GM10248 (cell line): ENCODE measurements at regions not wholly inside any gene's neighbourhood (a gene's known extent, or its start where the extent isn't known, plus 50 kb on each side); places are given as distances from the start of the nearest gene placed in this dataset.
A peak's percentile ranks its signal among the peaks of the same experiment; 100 is the strongest.

Experiments used
- CTCF ChIA-PET: fragments of 300-600 bp; sonication (Branson Sonifier 250); formaldehyde crosslinking; extraction: SDS; loops from one replicate; lab custom pipeline; 2021; ENCODE audit warnings: antibody characterized with exemption; lab: Yijun Ruan, JAX
- POLR2A ChIA-PET: fragments of 350-650 bp; sonication (Branson Sonifier 250); formaldehyde crosslinking; extraction: SDS; loops from one replicate; lab custom pipeline; 2020; ENCODE audit warnings: antibody characterized with exemption; lab: Yijun Ruan, JAX
- DNase-seq: peaks from one replicate; pipeline ENCODE4 v3.0.0; 2012; ENCODE audit errors: extremely low spot score
- TF ChIP-seq, protein P1 (sequence below): IDR thresholded peaks from 2 replicates; pipeline ENCODE4 v1.5.1; 2012; ENCODE audit warnings: mild to moderate bottlenecking, low read depth; ENCODE audit errors: extremely low read depth, missing control alignments, control extremely low read depth

- POLR2A ChIA-PET, result no interaction called here
- CTCF ChIA-PET, result interaction anchor here (1.0 to 1.2 kb wide), 3 partner anchors 14 to 290 kb away, joined by 3 to 4 read pairs (median 3); no protein-coding TSS in a partner anchor
- no peak for DNase-seq
- TF ChIP-seq, protein P1, sequence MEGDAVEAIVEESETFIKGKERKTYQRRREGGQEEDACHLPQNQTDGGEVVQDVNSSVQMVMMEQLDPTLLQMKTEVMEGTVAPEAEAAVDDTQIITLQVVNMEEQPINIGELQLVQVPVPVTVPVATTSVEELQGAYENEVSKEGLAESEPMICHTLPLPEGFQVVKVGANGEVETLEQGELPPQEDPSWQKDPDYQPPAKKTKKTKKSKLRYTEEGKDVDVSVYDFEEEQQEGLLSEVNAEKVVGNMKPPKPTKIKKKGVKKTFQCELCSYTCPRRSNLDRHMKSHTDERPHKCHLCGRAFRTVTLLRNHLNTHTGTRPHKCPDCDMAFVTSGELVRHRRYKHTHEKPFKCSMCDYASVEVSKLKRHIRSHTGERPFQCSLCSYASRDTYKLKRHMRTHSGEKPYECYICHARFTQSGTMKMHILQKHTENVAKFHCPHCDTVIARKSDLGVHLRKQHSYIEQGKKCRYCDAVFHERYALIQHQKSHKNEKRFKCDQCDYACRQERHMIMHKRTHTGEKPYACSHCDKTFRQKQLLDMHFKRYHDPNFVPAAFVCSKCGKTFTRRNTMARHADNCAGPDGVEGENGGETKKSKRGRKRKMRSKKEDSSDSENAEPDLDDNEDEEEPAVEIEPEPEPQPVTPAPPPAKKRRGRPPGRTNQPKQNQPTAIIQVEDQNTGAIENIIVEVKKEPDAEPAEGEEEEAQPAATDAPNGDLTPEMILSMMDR, result no peak
Observed at GRCh38 chr21:43354666-43355065, 72.3 kb downstream of the SIK1 start.

- CTCF ChIA-PET, result interaction anchor here (1.0 to 1.3 kb wide), 3 partner anchors 13 to 291 kb away, joined by 3 read pairs; no protein-coding TSS in a partner anchor
- TF ChIP-seq, protein P1, result no peak
- POLR2A ChIA-PET, result no interaction called here
- no peak for DNase-seq
Observed at GRCh38 chr21:43354026-43354420, 72.9 kb downstream of the SIK1 start.

- POLR2A ChIA-PET, result no interaction called here
- DNase-seq, result no peak
- CTCF ChIA-PET, result interaction anchor here (1.0 to 1.3 kb wide), 3 partner anchors 12 to 292 kb away, joined by 3 read pairs; no protein-coding TSS in a partner anchor
- TF ChIP-seq, protein P1, result no peak
Observed at GRCh38 chr21:43353282-43354025, 73.5 kb downstream of the SIK1 start.

GRCh38 chr21:43352568-43353281, 74.2 kb downstream of the SIK1 start:
- DNase-seq, result peak; percentile 87
- POLR2A ChIA-PET, result no interaction called here
- CTCF ChIA-PET, result interaction anchor here (1.0 to 1.3 kb wide), 2 partner anchors 12 to 42 kb away, joined by 3 read pairs; no protein-coding TSS in a partner anchor
- TF ChIP-seq, protein P1, result no peak

GRCh38 chr21:43352154-43352537, 74.8 kb downstream of the SIK1 start:
- POLR2A ChIA-PET, result interaction anchor here (0.7 kb wide), 1 partner anchor 274 kb away, joined by 3 read pairs; no protein-coding TSS in a partner anchor
- CTCF ChIA-PET, result interaction anchor here (1.0 kb wide), 1 partner anchor 42 kb away, joined by 3 read pairs; no protein-coding TSS in a partner anchor
- no peak for DNase-seq
- TF ChIP-seq, protein P1, result no peak

DNA sequence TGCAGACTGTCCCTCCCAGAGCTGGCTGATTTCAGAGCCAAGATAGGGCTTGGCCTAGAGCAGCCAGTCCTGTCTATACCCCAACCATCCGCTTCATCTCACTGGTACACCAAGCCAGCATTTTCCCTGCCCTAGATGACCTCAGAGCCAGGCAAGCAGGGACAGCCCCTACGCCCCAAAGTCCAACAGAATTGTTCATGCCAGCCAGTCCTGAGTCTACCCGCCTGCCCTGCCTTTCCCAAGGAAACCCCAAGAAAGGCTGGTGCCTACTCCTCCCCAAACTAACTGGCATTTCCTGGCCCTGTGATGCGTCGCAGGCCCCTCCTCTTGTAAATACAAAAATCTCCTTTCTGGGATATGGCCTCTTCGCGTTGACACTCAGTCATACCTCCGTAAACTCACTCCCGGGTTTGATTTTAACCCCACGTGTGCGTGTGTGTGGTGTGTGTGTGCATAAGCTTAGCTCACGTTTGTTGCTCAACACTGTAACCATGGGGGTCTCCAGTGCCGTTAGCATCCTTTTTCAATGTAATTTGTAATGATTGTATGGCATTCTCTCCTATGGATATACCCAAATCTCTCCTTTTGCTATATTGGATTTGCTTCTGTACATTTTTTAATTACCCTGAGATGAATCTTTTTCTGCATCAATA, 75.3 kb downstream of the SIK1 start:
- TF ChIP-seq, protein P1, result no peak
- ChIA-PET POLR2A (interaction anchor here (0.7 kb wide), 2 partner anchors 274 to 795 kb away, joined by 3 read pairs; no protein-coding TSS in a partner anchor), CTCF (no interaction called here)
- no peak for DNase-seq
